ENCODE measurements at regions not wholly inside any gene's neighbourhood (a gene's known extent, or its start where the extent isn't known, plus 50 kb on each side); places are given as distances from the start of the nearest gene placed in this dataset.

GRCh38 chr18:59060551-59060950 is 79.1 kb upstream of the SEC11C start:
- H3K4me3 ChIP-seq, result no peak overlapping the region
- H3K4me1 ChIP-seq, result no peaks in the 10 kb centered on the region
- no peaks in the 10 kb centered on the region for H3K9me3 ChIP-seq
- no peaks in the 10 kb centered on the region for H3K27me3 ChIP-seq
- no peak for TF ChIP-seq EP300 (IDR thresholded peaks at IDR 0.05)
- no peak for TF ChIP-seq POLR2A (IDR thresholded peaks at IDR 0.05)
- no peak for TF ChIP-seq CTCF (IDR thresholded peaks at IDR 0.05)
- TF ChIP-seq POLR2AphosphoS5 (IDR thresholded peaks at IDR 0.05), result no peak
- DNase-seq, result no peak
- no peaks in the 10 kb centered on the region for H3K36me3 ChIP-seq
- H3K27ac ChIP-seq, result no peak overlapping the region
- intact Hi-C loops (cut with DNase I; ENCODE audit: low total_unique reads), result no loop called here
- 56 to 75% (median 70%) methylated on average over 3 of the region's 3 CpGs for WGBS, 5 donors

GRCh38 chr18:59061914-59062642 is 77.6 kb upstream of the SEC11C start:
- no peaks in the 10 kb centered on the region for H3K27me3 ChIP-seq
- no peak for DNase-seq
- intact Hi-C loops (cut with DNase I; ENCODE audit: low total_unique reads), result no loop called here
- H3K4me3 ChIP-seq, result no peak overlapping the region
- H3K36me3 ChIP-seq, result no peaks in the 10 kb centered on the region
- no peaks in the 10 kb centered on the region for H3K4me1 ChIP-seq
- no peak overlapping the region for H3K27ac ChIP-seq
- H3K9me3 ChIP-seq, result no peaks in the 10 kb centered on the region
- 89 to 95% (median 92%) methylated on average over 14 of the region's 14 CpGs for WGBS, 5 donors
- TF ChIP-seq POLR2AphosphoS5 (IDR thresholded peaks at IDR 0.05) (no peak), CTCF (IDR thresholded peaks at IDR 0.05) (no peak), EP300 (IDR thresholded peaks at IDR 0.05) (no peak), POLR2A (IDR thresholded peaks at IDR 0.05) (no peak)

- TF ChIP-seq POLR2A (IDR thresholded peaks at IDR 0.05) (no peak), EP300 (IDR thresholded peaks at IDR 0.05) (no peak), POLR2AphosphoS5 (IDR thresholded peaks at IDR 0.05) (no peak), CTCF (IDR thresholded peaks at IDR 0.05) (no peak)
- no peak overlapping the region for H3K4me3 ChIP-seq
- no peaks in the 10 kb centered on the region for H3K36me3 ChIP-seq
- no peak for DNase-seq
- no peak overlapping the region for H3K27ac ChIP-seq
- intact Hi-C loops (cut with DNase I; ENCODE audit: low total_unique reads), result no loop called here
- no peaks in the 10 kb centered on the region for H3K4me1 ChIP-seq
- 87 to 98% (median 91%) methylated on average over 8 to 13 of the region's 13 CpGs for WGBS, 5 donors
- H3K27me3 ChIP-seq, result no peaks in the 10 kb centered on the region
- no peaks in the 10 kb centered on the region for H3K9me3 ChIP-seq
These were observed 77.1 kb upstream of the SEC11C start for GRCh38 chr18:59062643-59063006.

- TF ChIP-seq CTCF (IDR thresholded peaks at IDR 0.05) (no peak), EP300 (IDR thresholded peaks at IDR 0.05) (no peak), POLR2AphosphoS5 (IDR thresholded peaks at IDR 0.05) (no peak), POLR2A (IDR thresholded peaks at IDR 0.05) (no peak)
- intact Hi-C loops (cut with DNase I; ENCODE audit: low total_unique reads), result no loop called here
- Histone ChIP-seq H3K4me3 (no peak overlapping the region), H3K4me1 (no peaks in the 10 kb centered on the region), H3K27me3 (no peaks in the 10 kb centered on the region), H3K27ac (no peak overlapping the region), H3K9me3 (no peaks in the 10 kb centered on the region), H3K36me3 (no peaks in the 10 kb centered on the region)
- no peak for DNase-seq
- WGBS, 5 donors, result 47 to 68% (median 53%) methylated on average over 7 of the region's 7 CpGs
These were observed 76.3 kb upstream of the SEC11C start for GRCh38 chr18:59063300-59063906.

Measured in stomach (tissue), 8 donors.